IPS DF 4.7 (cell line): ENCODE measurements at regions not wholly inside any gene's neighbourhood (a gene's known extent, or its start where the extent isn't known, plus 50 kb on each side); places are given as distances from the start of the nearest gene placed in this dataset.
"Not testable (repeated sequence)": the region's sequence is repeated elsewhere in the genome, so short reads cannot be mapped to it uniquely, and the experiment has no call there.

Experiments
- DNase-seq: peaks from one replicate; pipeline ENCODE4 v3.0.0-alpha.2; 2013; ENCODE audit warnings: low spot score; ENCODE audit errors: extremely low read depth

GRCh38 chr7:15054304-15054703, 151.8 kb upstream of the DGKB start:
- not testable (repeated sequence) for DNase-seq

DNA sequence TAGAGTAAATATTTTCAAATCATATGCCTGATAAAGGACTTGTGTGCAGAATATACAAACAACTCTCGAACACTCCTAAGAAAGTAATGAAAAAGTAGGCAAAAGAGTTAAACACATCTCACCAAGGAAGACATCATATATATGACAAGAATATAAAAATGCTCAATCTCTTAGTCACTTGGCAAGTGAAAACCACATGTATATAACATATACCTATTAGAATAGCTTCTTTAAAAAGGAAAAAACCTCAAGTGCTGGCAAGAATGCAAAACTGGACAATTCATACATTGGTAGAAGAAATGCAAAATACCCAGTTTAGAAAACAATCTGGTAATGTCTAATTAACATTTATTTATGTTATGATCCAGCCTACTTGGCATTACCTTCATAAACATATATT, 146.6 kb upstream of the DGKB start:
- no peak for DNase-seq

- DNase-seq: no peak
Observed at GRCh38 chr7:15046861-15047260, 144.3 kb upstream of the DGKB start.

DNA sequence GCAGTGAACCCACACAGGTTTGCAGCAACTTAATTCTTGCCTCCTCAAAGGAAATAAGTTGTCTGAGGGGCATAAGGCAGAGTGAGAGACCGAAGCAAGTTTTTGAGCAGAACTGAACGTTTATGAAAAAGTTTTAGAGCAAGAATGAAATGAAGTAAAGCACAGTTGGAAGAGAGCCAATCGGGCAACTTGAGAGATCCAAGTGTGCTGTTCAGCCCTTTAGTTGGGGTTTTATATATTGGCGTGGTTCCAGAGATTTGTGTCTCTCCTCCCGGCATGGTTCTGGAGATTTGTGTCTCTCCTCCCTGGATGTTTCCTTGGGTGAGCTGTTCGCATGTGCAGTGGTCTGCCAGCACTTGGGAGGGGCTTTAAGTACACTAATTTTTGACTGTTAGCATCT, 141.4 kb upstream of the DGKB start:
- DNase-seq: no peak

- DNase-seq: no peak
Observed at GRCh38 chr7:15042285-15043065, 139.9 kb upstream of the DGKB start.

- DNase-seq: no peak
Observed at GRCh38 chr7:15041226-15041625, 138.7 kb upstream of the DGKB start.

DNA sequence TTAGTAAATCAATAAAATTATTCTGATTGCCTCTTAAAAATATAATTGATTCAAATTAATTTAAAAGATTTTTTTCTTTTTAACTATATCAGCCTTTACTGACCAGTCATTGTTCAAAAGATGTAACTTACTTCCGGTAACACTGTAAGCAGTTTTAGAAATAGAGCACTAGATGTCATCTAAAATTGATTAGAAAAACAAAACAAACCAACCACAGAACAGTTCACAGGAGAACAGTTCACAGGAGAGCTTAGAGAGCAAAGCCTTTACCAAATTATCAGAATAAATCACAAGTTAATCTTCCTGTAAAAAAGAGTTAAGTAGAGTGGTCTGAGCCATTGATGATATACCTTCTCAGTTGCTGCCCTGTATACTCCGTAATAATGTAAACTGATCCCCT, 133.3 kb upstream of the DGKB start:
- no peak for DNase-seq

- DNase-seq: no peak
Observed at GRCh38 chr7:15033039-15033438, 130.5 kb upstream of the DGKB start.

GRCh38 chr7:15018981-15019380, 116.4 kb upstream of the DGKB start:
- no peak for DNase-seq

DNA sequence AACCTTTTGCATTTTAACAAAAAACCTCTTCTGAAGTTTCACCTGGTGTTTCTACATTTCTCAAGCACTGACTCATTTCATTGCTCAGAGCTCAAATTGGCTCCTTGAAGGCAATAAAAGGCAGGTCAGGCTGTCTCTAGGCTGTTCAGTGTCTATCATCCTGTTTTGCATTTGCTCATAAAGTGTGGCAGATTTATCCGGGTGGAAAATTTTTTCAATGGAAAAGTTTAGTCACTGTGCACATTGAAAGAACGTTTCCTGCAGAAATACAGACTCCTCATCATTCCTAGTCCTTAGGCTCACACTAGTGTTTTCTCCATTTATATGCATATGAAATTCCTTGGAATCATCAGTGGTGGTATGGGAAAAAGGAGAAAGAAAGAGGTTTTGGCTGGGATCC, 114.2 kb upstream of the DGKB start:
- no peak for DNase-seq

GRCh38 chr7:15016315-15016667, 113.7 kb upstream of the DGKB start:
- DNase-seq: no peak

GRCh38 chr7:15015545-15016314, 113.2 kb upstream of the DGKB start:
- DNase-seq: peak; percentile 75

DNA sequence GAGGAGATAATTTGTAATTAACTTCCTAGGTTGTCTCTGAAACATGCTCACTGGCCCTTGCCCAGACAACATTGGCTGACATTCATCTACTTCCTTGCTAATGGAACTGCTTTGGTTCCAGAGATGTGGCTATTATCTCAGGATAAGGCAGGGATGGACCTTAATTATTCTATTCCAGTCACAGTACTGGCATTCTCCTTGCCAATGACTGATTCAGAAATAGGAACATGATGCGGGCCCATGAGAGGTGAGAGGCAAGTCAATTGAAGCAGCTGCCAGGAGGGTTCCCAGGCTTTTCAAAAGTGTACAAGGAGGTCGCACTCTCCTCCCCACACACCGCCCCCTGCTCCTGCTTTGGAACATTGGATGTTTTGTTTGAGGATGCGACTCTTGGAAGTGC, 109.6 kb upstream of the DGKB start:
- DNase-seq: no peak

GRCh38 chr7:15011289-15011688, 108.7 kb upstream of the DGKB start:
- no peak for DNase-seq

DNA sequence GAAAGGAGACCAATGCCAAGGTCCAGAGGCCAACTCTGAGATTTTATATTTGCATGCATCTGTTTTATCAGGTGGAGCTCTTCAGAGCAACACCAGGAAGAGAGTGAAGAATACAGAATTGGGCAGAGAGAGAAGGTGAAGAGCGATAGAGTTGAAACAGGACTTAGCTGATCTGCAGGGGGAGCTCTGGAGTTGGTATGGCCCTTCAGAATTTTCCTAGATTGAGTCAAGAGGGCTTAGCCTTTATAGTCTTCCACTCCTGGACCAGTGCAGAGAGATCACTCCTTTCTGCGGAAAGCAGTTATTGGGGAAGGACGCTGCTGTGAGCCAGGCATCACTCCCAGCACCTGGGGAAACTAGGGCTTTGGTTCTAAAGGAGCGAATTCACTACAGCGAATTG, 105.0 kb upstream of the DGKB start:
- peak; percentile 66 for DNase-seq

DNA sequence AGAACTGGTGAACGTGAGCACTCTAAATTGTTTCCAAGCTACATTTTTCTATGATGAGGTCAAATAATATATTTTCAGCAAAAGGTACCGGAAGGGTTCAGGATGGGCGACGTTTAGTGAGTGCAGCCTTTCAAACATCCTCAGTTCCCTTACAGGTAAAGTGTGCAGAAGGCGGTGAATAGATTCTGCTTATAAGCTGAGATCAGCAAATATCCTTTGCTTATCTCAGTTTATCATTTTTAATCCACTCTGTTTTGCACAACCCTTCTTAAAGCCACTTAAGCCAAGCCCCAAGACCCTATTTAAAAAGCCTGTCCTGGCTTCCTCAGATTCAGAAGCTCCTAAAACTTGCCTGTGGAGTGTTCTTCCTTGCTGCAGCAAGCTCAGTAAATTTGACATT, 103.1 kb upstream of the DGKB start:
- DNase-seq: no peak

DNA sequence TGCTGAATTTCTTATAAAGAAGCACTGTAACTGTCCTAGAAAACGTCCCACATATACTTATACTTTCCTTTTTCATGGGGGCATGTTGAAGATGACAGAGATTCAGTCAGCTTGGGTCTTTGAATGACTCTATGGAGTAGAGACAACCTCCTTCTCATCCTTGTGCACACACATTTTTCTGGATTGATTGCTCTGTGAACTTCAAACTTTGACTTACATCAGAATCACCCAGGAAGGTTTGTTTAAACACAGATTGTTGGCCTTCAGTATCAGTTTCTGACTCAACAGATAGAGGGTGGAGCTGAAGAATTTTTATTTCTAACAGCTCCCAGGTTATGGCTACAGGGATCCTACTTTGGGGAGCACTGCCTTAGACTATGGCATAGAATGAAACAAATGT, 97.6 kb upstream of the DGKB start:
- DNase-seq: no peak

- DNase-seq: no peak
Observed at GRCh38 chr7:14999331-14999730, 96.8 kb upstream of the DGKB start.

DNA sequence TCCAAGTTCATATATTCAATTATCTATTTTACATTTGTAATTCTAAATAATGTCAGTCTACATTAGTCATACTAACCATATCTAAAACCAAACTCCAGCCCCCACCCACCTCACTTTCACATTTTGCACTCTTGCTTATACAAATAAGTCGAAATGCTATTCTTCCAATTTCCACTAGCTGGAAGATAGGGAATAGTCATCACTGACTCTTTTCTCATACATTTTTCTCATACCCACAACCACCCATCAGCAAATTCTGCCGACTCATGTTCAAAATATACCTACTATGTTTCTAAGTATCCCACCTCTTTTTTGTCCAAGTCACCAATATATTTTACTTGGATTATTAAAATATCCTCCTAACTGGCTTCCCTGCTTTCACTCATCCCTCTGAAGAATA, 93.2 kb upstream of the DGKB start:
- DNase-seq: no peak

- DNase-seq: no peak
Observed at GRCh38 chr7:14988941-14989340, 86.4 kb upstream of the DGKB start.

DNA sequence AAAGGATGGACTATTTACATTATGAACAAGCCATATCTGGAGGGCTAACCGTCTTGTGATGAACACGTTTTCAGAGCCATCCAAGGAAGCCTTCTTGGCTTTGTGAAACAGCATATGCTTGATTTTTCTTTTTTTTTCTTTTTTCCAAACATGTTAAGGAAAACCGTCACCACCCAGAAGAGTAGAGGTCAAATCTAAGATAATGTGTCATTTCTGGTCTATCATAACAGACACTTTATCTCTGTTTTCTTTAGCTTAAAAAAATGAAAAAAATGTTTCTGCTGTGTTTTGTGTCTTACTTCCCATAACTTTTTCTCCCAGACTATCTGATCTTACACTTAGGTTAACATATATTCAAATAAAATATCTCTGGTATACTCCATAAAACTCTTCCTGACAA, 76.1 kb upstream of the DGKB start:
- no peak for DNase-seq

DNA sequence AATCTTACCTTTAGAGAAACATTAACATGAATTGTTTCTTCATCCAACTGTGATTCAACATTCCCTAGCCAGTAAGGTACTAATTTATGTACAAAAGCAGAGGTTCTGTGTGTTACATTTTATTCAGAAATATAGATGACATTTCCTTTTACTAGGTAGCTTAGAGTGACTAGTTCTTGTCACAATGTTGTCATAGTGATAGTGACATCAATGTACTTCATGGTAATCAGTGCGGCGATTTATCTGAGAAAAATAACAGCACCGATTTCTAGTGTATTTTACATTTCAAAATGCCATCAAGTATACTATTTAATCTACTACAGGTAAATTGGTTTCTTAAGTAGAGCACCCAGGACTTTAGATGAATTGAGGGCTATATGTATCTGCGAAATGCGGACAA, 72.1 kb upstream of the DGKB start:
- DNase-seq: no peak
